ENCODE measurements at regions not wholly inside any gene's neighbourhood (a gene's known extent, or its start where the extent isn't known, plus 50 kb on each side); places are given as distances from the start of the nearest gene placed in this dataset.

DNA sequence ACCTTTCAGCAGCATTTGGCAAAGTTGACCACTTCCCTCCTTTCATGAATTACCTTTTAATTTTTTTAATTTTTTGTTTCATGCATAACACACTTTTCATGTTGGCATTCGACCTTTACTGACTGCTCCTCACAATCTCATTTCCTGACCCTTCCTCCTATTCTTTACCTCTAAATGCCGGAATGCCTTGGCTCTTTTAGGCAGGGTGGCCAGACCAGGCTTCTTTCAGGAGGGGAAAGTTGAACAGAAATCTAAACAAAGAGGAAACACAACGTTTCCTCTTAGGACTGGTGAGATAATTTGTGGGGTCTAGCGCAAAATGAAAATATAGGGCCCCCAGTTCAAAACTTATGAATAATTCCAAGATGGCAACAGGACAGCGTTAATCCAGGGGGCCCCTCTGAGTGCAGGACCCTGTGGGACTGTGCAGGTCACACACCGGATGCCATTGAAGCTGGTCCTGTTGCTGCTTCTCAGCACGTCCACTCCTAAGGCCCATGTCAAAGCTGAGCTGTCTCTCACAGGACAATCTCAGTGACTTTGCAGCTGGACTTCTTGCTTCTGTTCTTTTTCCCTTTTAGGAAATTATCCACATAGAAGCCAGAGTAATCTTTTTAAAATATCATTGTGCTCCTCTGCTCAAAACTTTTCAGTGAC lies 313.8 kb downstream of the HDGFL1 start:
- intact Hi-C loops (cut with micrococcal nuclease), result no loop called here
- H4K20me1 ChIP-seq (ENCODE audit: insufficient read depth), result no peaks in the 10 kb centered on the region
- no peaks in the 10 kb centered on the region for H3K79me2 ChIP-seq (ENCODE audit: insufficient read depth, low read length)
- POLR2A ChIA-PET, result no interaction called here
- no peaks in the 10 kb centered on the region for H3K9me3 ChIP-seq (ENCODE audit: control insufficient read depth in 1 of 2, insufficient read depth in 1 of 2, low read depth in 1 of 2, low read length in 2 of 2)
- H3K9me2 ChIP-seq (ENCODE audit: insufficient read depth), result no peaks in the 10 kb centered on the region
- H3K27me3 ChIP-seq (ENCODE audit: insufficient read depth, low read length), result no peaks in the 10 kb centered on the region
- no TSS peak for BruUV-seq (replicated peaks)
- no peak overlapping the region for H3K4me2 ChIP-seq (ENCODE audit: low read length)
- RAD21 ChIA-PET (ENCODE audit: low non-redundant PET in 1 of 2, low total read pairs in 2 of 2, uncharacterized antibody in 2 of 2, unreplicated experiment in 2 of 2), result no interaction called here
- no peak overlapping the region for H3K4me3 ChIP-seq (replicated peaks in 1 of 2; ENCODE audit: low read depth in 1 of 2, low read length in 2 of 2)
- CTCF ChIA-PET, result no interaction called here
- TF ChIP-seq ZFX (IDR thresholded peaks at IDR 0.05) (no peak), RAD21 (IDR thresholded peaks at IDR 0.05; ENCODE audit: low read depth) (no peak), SP1 (IDR thresholded peaks at IDR 0.05; ENCODE audit: low read depth) (no peak), FOSL1 (IDR thresholded peaks at IDR 0.05; ENCODE audit: low read depth) (no peak), YY1 (IDR thresholded peaks at IDR 0.05; ENCODE audit: extremely low read depth, insufficient replicate concordance, low read depth, low read length) (no peak), POLR2AphosphoS5 (IDR thresholded peaks at IDR 0.05; ENCODE audit: low read depth, low read length) (no peak), SIN3A (IDR thresholded peaks at IDR 0.05; ENCODE audit: low read depth) (no peak), ZNF274 (IDR thresholded peaks at IDR 0.05; ENCODE audit: low read depth, low read length) (no peak), JUND (IDR thresholded peaks at IDR 0.05) (no peak), ELF1 (IDR thresholded peaks at IDR 0.05; ENCODE audit: borderline replicate concordance, low read depth) (no peak)
- TF ChIP-seq, protein P1, sequence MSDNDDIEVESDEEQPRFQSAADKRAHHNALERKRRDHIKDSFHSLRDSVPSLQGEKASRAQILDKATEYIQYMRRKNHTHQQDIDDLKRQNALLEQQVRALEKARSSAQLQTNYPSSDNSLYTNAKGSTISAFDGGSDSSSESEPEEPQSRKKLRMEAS (IDR thresholded peaks at IDR 0.05), result no peak
- TF ChIP-seq, protein P2, sequence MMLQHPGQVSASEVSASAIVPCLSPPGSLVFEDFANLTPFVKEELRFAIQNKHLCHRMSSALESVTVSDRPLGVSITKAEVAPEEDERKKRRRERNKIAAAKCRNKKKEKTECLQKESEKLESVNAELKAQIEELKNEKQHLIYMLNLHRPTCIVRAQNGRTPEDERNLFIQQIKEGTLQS (IDR thresholded peaks at IDR 0.05), result no peak
- H3K36me3 ChIP-seq (ENCODE audit: control insufficient read depth in 1 of 2, insufficient read depth in 2 of 2, low read length in 2 of 2), result no peaks in the 10 kb centered on the region
- no peak for ATAC-seq
- no peak overlapping the region for H3K27ac ChIP-seq (ENCODE audit: low read depth, low read length)
- no peak overlapping the region for H3K9ac ChIP-seq (ENCODE audit: low read length)
- no peaks in the 10 kb centered on the region for H3K4me1 ChIP-seq (ENCODE audit: control insufficient read depth in 1 of 2, insufficient read depth in 2 of 2, low read length in 2 of 2)
- no peak overlapping the region for H2AFZ ChIP-seq (ENCODE audit: low read depth, low read length, poor library complexity, severe bottlenecking)
- no peak for DNase-seq (ENCODE audit: low read depth, low spot score)

DNA sequence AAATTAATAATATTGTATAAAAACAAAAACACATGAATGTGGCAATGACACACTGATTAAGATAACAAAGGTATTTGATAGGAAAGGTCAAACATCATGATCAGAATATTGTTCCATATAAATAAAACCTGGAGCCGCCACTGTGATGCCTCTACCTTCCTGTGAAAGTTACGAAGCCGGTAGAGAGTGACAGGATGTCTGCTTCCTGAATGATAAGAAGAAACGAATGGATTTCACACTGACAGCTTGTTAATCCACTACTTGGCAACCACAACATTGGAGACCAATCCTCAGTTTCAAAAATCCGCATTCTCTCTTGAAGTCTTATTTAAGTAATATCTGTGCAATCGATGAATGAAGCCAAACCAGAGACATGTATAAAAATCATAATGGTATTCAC lies 315.1 kb downstream of the HDGFL1 start:
- ChIA-PET RAD21 (ENCODE audit: low non-redundant PET in 1 of 2, low total read pairs in 2 of 2, uncharacterized antibody in 2 of 2, unreplicated experiment in 2 of 2) (no interaction called here), POLR2A (no interaction called here), CTCF (no interaction called here)
- intact Hi-C loops (cut with micrococcal nuclease), result no loop called here
- Histone ChIP-seq H3K27ac (ENCODE audit: low read depth, low read length) (no peak overlapping the region), H3K4me2 (ENCODE audit: low read length) (no peak overlapping the region), H3K4me1 (ENCODE audit: control insufficient read depth in 1 of 2, insufficient read depth in 2 of 2, low read length in 2 of 2) (no peaks in the 10 kb centered on the region), H3K9ac (ENCODE audit: low read length) (no peak overlapping the region), H3K4me3 (replicated peaks in 1 of 2; ENCODE audit: low read depth in 1 of 2, low read length in 2 of 2) (no peak overlapping the region), H4K20me1 (ENCODE audit: insufficient read depth) (no peaks in the 10 kb centered on the region), H2AFZ (ENCODE audit: low read depth, low read length, poor library complexity, severe bottlenecking) (no peak overlapping the region), H3K79me2 (ENCODE audit: insufficient read depth, low read length) (no peaks in the 10 kb centered on the region), H3K27me3 (ENCODE audit: insufficient read depth, low read length) (no peaks in the 10 kb centered on the region), H3K36me3 (ENCODE audit: control insufficient read depth in 1 of 2, insufficient read depth in 2 of 2, low read length in 2 of 2) (no peaks in the 10 kb centered on the region), H3K9me2 (ENCODE audit: insufficient read depth) (no peaks in the 10 kb centered on the region), H3K9me3 (ENCODE audit: control insufficient read depth in 1 of 2, insufficient read depth in 1 of 2, low read depth in 1 of 2, low read length in 2 of 2) (no peaks in the 10 kb centered on the region)
- DNase-seq (ENCODE audit: low read depth, low spot score) (no peak), ATAC-seq (no peak)
- no TSS peak for BruUV-seq (replicated peaks)
- TF ChIP-seq SIN3A (IDR thresholded peaks at IDR 0.05; ENCODE audit: low read depth), result no peak
- TF ChIP-seq, protein P1 (IDR thresholded peaks at IDR 0.05), result no peak
- no peak for TF ChIP-seq YY1 (IDR thresholded peaks at IDR 0.05; ENCODE audit: extremely low read depth, insufficient replicate concordance, low read depth, low read length)
- TF ChIP-seq ZFX (IDR thresholded peaks at IDR 0.05), result no peak
- TF ChIP-seq SP1 (IDR thresholded peaks at IDR 0.05; ENCODE audit: low read depth), result no peak
- TF ChIP-seq, protein P2 (IDR thresholded peaks at IDR 0.05), result no peak
- TF ChIP-seq EZH2phosphoT487 (IDR thresholded peaks at IDR 0.05; ENCODE audit: borderline replicate concordance), result no peak
- no peak for TF ChIP-seq JUND (IDR thresholded peaks at IDR 0.05)
- TF ChIP-seq TCF7L2 (IDR thresholded peaks at IDR 0.05; ENCODE audit: borderline replicate concordance, extremely low read depth, insufficient read depth, insufficient read length), result no peak
- TF ChIP-seq SRF (IDR thresholded peaks at IDR 0.05; ENCODE audit: low read depth), result no peak
- no peak for TF ChIP-seq POLR2AphosphoS5 (IDR thresholded peaks at IDR 0.05; ENCODE audit: low read depth, low read length)
- TF ChIP-seq ZNF274 (IDR thresholded peaks at IDR 0.05; ENCODE audit: low read depth, low read length), result no peak
- TF ChIP-seq ELF1 (IDR thresholded peaks at IDR 0.05; ENCODE audit: borderline replicate concordance, low read depth), result no peak
- no peak for TF ChIP-seq CBX3 (IDR thresholded peaks at IDR 0.05; ENCODE audit: low read depth)
- no peak for TF ChIP-seq RAD21 (IDR thresholded peaks at IDR 0.05; ENCODE audit: low read depth)
- no peak for TF ChIP-seq CEBPB (IDR thresholded peaks at IDR 0.05; ENCODE audit: low read depth)
